ENCODE measurements at regions not wholly inside any gene's neighbourhood (a gene's known extent, or its start where the extent isn't known, plus 50 kb on each side); places are given as distances from the start of the nearest gene placed in this dataset.

- peaks cover 0 to 6% (median 2%) of the 10 kb centered on the region in 4 experiments; a peak in 3 of 7 replicates for H3K4me1 ChIP-seq (replicated peaks in 1 of 4; ENCODE audit: control insufficient read depth in 3 of 4, insufficient read depth in 4 of 4, low read length in 3 of 4)
- POLR2A ChIA-PET (ENCODE audit: partially characterized antibody): no interaction called here
- no peak overlapping the region; the same call in 1 of the 2 replicates for H2BK5ac ChIP-seq (ENCODE audit: low read depth, low read length)
- H2AFZ ChIP-seq (ENCODE audit: low read length): no peak overlapping the region; the same call in 1 of the 2 replicates
- H3K4ac ChIP-seq (replicated peaks; ENCODE audit: insufficient read length, low read depth, low read length): no peak overlapping the region
- H2BK20ac ChIP-seq (ENCODE audit: low read length): no peak overlapping the region
- no peaks in the 10 kb centered on the region for H3K79me1 ChIP-seq (ENCODE audit: low read depth, low read length)
- 92% methylated on average over 3 of the region's 3 CpGs; no CpG with 5 or more reads in 1 of the 2 experiments for WGBS, 2 experiments (ENCODE audit: extremely low coverage in 1 of 2, insufficient coverage in 1 of 2, insufficient read length in 1 of 2, insufficient replicate concordance in 2 of 2, low coverage in 1 of 2, low lambda C conversion rate in 2 of 2, missing lambda C conversion rate in 1 of 2)
- FAIRE-seq (no peak), DNase-seq (ENCODE audit: low read depth in 1 of 2, low spot score in 2 of 2) (no peak)
- no peaks in the 10 kb centered on the region for H3K79me2 ChIP-seq (ENCODE audit: control insufficient read depth in 1 of 2, insufficient read depth in 2 of 2, low read length in 2 of 2)
- no peak overlapping the region for H4K8ac ChIP-seq (ENCODE audit: extremely low read depth, insufficient read depth, low read length)
- TF ChIP-seq RFX5 (IDR thresholded peaks at IDR 0.05; ENCODE audit: borderline replicate concordance, low read depth, low read length) (no peak), KDM5A (IDR thresholded peaks at IDR 0.05; ENCODE audit: low read length) (no peak), ASH2L (IDR thresholded peaks at IDR 0.05; ENCODE audit: low read length) (no peak), CTCF (IDR thresholded peaks at IDR 0.05; ENCODE audit: control extremely low read depth in 1 of 3, insufficient read depth in 1 of 3, low read depth in 1 of 3, low read length in 3 of 3) (no peak), FOSL1 (IDR thresholded peaks at IDR 0.05; ENCODE audit: insufficient read depth, low read depth, low read length) (no peak), SIRT6 (IDR thresholded peaks at IDR 0.05; ENCODE audit: low read length) (no peak)
- H3K27ac ChIP-seq (ENCODE audit: low read depth, low read length): no peak overlapping the region
- H4K20me1 ChIP-seq (replicated peaks in 1 of 2; ENCODE audit: control insufficient read depth in 1 of 2, insufficient read depth in 2 of 2, low read length in 2 of 2): no peaks in the 10 kb centered on the region
- no peak overlapping the region for H3K56ac ChIP-seq (replicated peaks; ENCODE audit: insufficient read length, low read depth, low read length)
- H3K4me3 ChIP-seq (ENCODE audit: extremely low read depth in 1 of 4, insufficient read depth in 2 of 4, low read depth in 3 of 4, low read length in 4 of 4): no peak overlapping the region
- no peaks in the 10 kb centered on the region for H3K9me3 ChIP-seq (ENCODE audit: insufficient read depth in 2 of 2, low read depth in 1 of 2, low read length in 1 of 2)
- H3K23ac ChIP-seq (ENCODE audit: insufficient read length): no peak overlapping the region
- no peak overlapping the region for H4K5ac ChIP-seq (ENCODE audit: insufficient read length, low read depth, low read length)
- H2BK12ac ChIP-seq (ENCODE audit: low read depth, low read length): no peak overlapping the region
- H3K27me3 ChIP-seq (replicated peaks in 1 of 4; ENCODE audit: control insufficient read depth in 3 of 4, extremely low read depth in 1 of 4, insufficient read depth in 3 of 4, low read length in 3 of 4): no peaks in the 10 kb centered on the region
- H3K18ac ChIP-seq (ENCODE audit: extremely low read depth, low read length): 0 out of 2 replicates have a peak overlapping the region, but pooled peaks have one; percentile 40
- no peak overlapping the region for H2AK5ac ChIP-seq (ENCODE audit: low read depth, low read length)
- H3K14ac ChIP-seq (ENCODE audit: insufficient read length): no peak overlapping the region
- H4K91ac ChIP-seq (replicated peaks; ENCODE audit: insufficient read length, low read length): no peak overlapping the region
- CTCF ChIA-PET (ENCODE audit: partially characterized antibody): interaction anchor here (0.7 to 1.9 kb wide), 4 partner anchors 11 to 63 kb away, joined by 3 to 7 read pairs (median 4); no protein-coding TSS in a partner anchor
- H3K9ac ChIP-seq (replicated peaks in 1 of 4; ENCODE audit: extremely low read depth in 1 of 4, low read depth in 3 of 4, low read length in 3 of 4): no peak overlapping the region
- H3K4me2 ChIP-seq (ENCODE audit: insufficient read depth in 1 of 2, low read depth in 2 of 2, low read length in 2 of 2): no peak overlapping the region
- H2BK120ac ChIP-seq (replicated peaks; ENCODE audit: low read depth, low read length): no peak overlapping the region
- H3K23me2 ChIP-seq (ENCODE audit: low read depth, low read length): no peaks in the 10 kb centered on the region
- H3K36me3 ChIP-seq (ENCODE audit: control insufficient read depth in 2 of 4, insufficient read depth in 4 of 4, low read length in 3 of 4): no peaks in the 10 kb centered on the region
- no peak overlapping the region for H2BK15ac ChIP-seq (ENCODE audit: low read length)
These were observed 123.9 kb upstream of the SASH1 start for GRCh38 chr6:148218542-148219258.

All from H1 (cell line).